ENCODE measurements at regions not wholly inside any gene's neighbourhood (a gene's known extent, or its start where the extent isn't known, plus 50 kb on each side); places are given as distances from the start of the nearest gene placed in this dataset.

DNA sequence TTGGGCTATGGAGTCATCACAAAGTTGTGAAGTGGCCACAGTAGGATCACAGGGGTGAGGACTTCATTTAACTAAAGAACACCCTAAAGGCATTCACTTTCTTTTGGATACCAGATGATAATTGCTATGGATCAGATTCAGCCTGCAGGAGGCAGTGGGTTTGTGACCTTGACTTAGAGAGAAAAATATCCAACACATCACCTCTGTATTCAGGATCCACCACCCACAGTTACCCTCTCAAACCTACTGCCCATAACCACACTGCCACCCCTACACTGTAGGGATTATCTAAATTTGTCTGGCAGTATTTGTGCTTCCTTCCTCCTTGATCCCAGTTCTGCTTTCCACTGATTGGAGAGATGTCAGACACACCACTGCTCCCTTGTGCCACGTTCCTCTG lies 269.4 kb downstream of the MYCN start:
- H2BK15ac ChIP-seq (ENCODE audit: low read length), result no peak overlapping the region
- CTCF ChIA-PET (ENCODE audit: partially characterized antibody), result interaction anchor here (0.6 to 4.0 kb wide), 4 partner anchors 9 to 330 kb away, joined by 3 to 25 read pairs (median 5); no protein-coding TSS in a partner anchor
- FAIRE-seq, result no peak
- H2BK5ac ChIP-seq (ENCODE audit: low read depth, low read length), result no peak overlapping the region
- H3K14ac ChIP-seq (ENCODE audit: insufficient read length), result no peak overlapping the region
- H2AFZ ChIP-seq (ENCODE audit: low read length), result no peak overlapping the region
- no peak overlapping the region for H3K4me3 ChIP-seq (ENCODE audit: extremely low read depth in 1 of 4, insufficient read depth in 2 of 4, low read depth in 3 of 4, low read length in 4 of 4)
- no peaks in the 10 kb centered on the region for H3K79me2 ChIP-seq (ENCODE audit: control insufficient read depth in 1 of 2, insufficient read depth in 2 of 2, low read length in 2 of 2)
- H3K56ac ChIP-seq (replicated peaks; ENCODE audit: insufficient read length, low read depth, low read length), result no peak overlapping the region
- H2BK120ac ChIP-seq (replicated peaks; ENCODE audit: low read depth, low read length), result no peak overlapping the region
- H3K23ac ChIP-seq (ENCODE audit: insufficient read length), result no peak overlapping the region
- no peak overlapping the region for H2BK12ac ChIP-seq (ENCODE audit: low read depth, low read length)
- no peak overlapping the region for H3K18ac ChIP-seq (ENCODE audit: extremely low read depth, low read length)
- H4K91ac ChIP-seq (replicated peaks; ENCODE audit: insufficient read length, low read length), result no peak overlapping the region
- no peaks in the 10 kb centered on the region; a peak in 1 of 4 replicates for H3K9me3 ChIP-seq (ENCODE audit: insufficient read depth in 2 of 2, low read depth in 1 of 2, low read length in 1 of 2)
- no peak overlapping the region for H3K4ac ChIP-seq (replicated peaks; ENCODE audit: insufficient read length, low read depth, low read length)
- WGBS, 2 experiments (ENCODE audit: extremely low coverage in 1 of 2, insufficient coverage in 1 of 2, insufficient read length in 1 of 2, insufficient replicate concordance in 2 of 2, low coverage in 1 of 2, low lambda C conversion rate in 2 of 2, missing lambda C conversion rate in 1 of 2), result 79% methylated on average over 1 of the region's 1 CpG; no CpG with 5 or more reads in 1 of the 2 experiments
- H3K4me2 ChIP-seq (ENCODE audit: insufficient read depth in 1 of 2, low read depth in 2 of 2, low read length in 2 of 2), result no peak overlapping the region
- no peak overlapping the region for H2BK20ac ChIP-seq (ENCODE audit: low read length)
- H4K20me1 ChIP-seq (replicated peaks in 1 of 2; ENCODE audit: control insufficient read depth in 1 of 2, insufficient read depth in 2 of 2, low read length in 2 of 2), result no peaks in the 10 kb centered on the region
- POLR2A ChIA-PET (ENCODE audit: partially characterized antibody), result interaction anchor here (1.1 kb wide), 1 partner anchor 105 kb away, joined by 3 read pairs; no protein-coding TSS in a partner anchor
- H2AK5ac ChIP-seq (ENCODE audit: low read depth, low read length), result no peak overlapping the region
- no peaks in the 10 kb centered on the region for H3K36me3 ChIP-seq (ENCODE audit: control insufficient read depth in 2 of 4, insufficient read depth in 4 of 4, low read length in 3 of 4)
- H3K79me1 ChIP-seq (ENCODE audit: low read depth, low read length), result no peaks in the 10 kb centered on the region; the same call in 1 of the 2 replicates
- DNase-seq (ENCODE audit: low read depth in 1 of 2, low spot score in 2 of 2), result no peak
- H4K8ac ChIP-seq (ENCODE audit: extremely low read depth, insufficient read depth, low read length), result no peak overlapping the region
- H3K27me3 ChIP-seq (replicated peaks in 1 of 4; ENCODE audit: control insufficient read depth in 3 of 4, extremely low read depth in 1 of 4, insufficient read depth in 3 of 4, low read length in 3 of 4), result no peaks in the 10 kb centered on the region
- no peak overlapping the region for H4K5ac ChIP-seq (ENCODE audit: insufficient read length, low read depth, low read length)
- no peak overlapping the region for H3K27ac ChIP-seq (ENCODE audit: low read depth, low read length)
- H3K9ac ChIP-seq (replicated peaks in 1 of 4; ENCODE audit: extremely low read depth in 1 of 4, low read depth in 3 of 4, low read length in 3 of 4), result no peak overlapping the region
- no peaks in the 10 kb centered on the region for H3K23me2 ChIP-seq (ENCODE audit: low read depth, low read length)
- H3K4me1 ChIP-seq (replicated peaks in 1 of 4; ENCODE audit: control insufficient read depth in 3 of 4, insufficient read depth in 4 of 4, low read length in 3 of 4), result peaks cover 0 to 2% (median 0%) of the 10 kb centered on the region in 4 experiments; a peak in 1 of 7 replicates
- TF ChIP-seq HDAC2 (IDR thresholded peaks at IDR 0.05; ENCODE audit: borderline replicate concordance in 1 of 2, low read depth in 2 of 2, low read length in 2 of 2) (no peak), POU5F1 (IDR thresholded peaks at IDR 0.05; ENCODE audit: low read depth, low read length) (no peak), NRF1 (IDR thresholded peaks at IDR 0.05; ENCODE audit: low read depth, low read length) (no peak), SAP30 (IDR thresholded peaks at IDR 0.05; ENCODE audit: insufficient read depth, insufficient replicate concordance, low read length) (no peak), EGR1 (IDR thresholded peaks at IDR 0.05; ENCODE audit: borderline replicate concordance, low read depth, low read length) (no peak), BACH1 (IDR thresholded peaks at IDR 0.05; ENCODE audit: low read length) (no peak), SIN3A (conservative IDR thresholded peaks at IDR 0.05 in 1 of 2, IDR thresholded peaks at IDR 0.05 in 1 of 2; ENCODE audit: low read depth in 1 of 2, low read length in 2 of 2) (no peak), POLR2A (IDR thresholded peaks at IDR 0.05; ENCODE audit: control extremely low read depth in 1 of 2, low read depth in 2 of 2, low read length in 2 of 2) (no peak), ATF2 (IDR thresholded peaks at IDR 0.05; ENCODE audit: low read length) (no peak)
- TF ChIP-seq, protein P1, sequence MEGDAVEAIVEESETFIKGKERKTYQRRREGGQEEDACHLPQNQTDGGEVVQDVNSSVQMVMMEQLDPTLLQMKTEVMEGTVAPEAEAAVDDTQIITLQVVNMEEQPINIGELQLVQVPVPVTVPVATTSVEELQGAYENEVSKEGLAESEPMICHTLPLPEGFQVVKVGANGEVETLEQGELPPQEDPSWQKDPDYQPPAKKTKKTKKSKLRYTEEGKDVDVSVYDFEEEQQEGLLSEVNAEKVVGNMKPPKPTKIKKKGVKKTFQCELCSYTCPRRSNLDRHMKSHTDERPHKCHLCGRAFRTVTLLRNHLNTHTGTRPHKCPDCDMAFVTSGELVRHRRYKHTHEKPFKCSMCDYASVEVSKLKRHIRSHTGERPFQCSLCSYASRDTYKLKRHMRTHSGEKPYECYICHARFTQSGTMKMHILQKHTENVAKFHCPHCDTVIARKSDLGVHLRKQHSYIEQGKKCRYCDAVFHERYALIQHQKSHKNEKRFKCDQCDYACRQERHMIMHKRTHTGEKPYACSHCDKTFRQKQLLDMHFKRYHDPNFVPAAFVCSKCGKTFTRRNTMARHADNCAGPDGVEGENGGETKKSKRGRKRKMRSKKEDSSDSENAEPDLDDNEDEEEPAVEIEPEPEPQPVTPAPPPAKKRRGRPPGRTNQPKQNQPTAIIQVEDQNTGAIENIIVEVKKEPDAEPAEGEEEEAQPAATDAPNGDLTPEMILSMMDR (IDR thresholded peaks at IDR 0.05; ENCODE audit: control extremely low read depth in 1 of 3, insufficient read depth in 1 of 3, low read depth in 1 of 3, low read length in 3 of 3), result no peak

All from H1 (cell line).